HG03558 (cell line): ENCODE measurements at regions not wholly inside any gene's neighbourhood (a gene's known extent, or its start where the extent isn't known, plus 50 kb on each side); places are given as distances from the start of the nearest gene placed in this dataset.

Experiments used
- ATAC-seq: cut with Tn5 transposase; IDR thresholded peaks from one replicate; pipeline ENCODE4 v1.9.1; 2021; ENCODE audit warnings: moderate number of reproducible peaks; ENCODE audit not compliant: unreplicated experiment; ENCODE audit errors: extremely low read depth

DNA sequence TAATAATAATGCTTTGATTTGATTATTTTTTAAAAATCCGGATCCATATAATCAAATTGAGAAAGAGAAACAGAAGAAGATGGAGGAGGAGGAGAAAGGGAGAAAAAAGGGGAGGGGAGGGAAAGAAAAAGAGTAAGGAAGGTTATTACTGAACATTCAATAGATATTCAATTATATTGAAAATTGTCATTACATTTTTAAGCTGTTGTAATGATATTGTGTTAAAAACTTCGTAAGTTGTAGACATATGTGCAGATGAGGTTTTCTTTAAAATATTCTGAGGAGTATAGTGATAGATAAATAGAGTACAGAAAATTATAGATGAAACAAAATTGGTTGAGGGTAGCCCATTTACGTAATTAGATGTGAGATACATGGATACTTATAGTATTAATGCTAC lies 933.0 kb upstream of the PHF14 start:
- no peak for ATAC-seq

DNA sequence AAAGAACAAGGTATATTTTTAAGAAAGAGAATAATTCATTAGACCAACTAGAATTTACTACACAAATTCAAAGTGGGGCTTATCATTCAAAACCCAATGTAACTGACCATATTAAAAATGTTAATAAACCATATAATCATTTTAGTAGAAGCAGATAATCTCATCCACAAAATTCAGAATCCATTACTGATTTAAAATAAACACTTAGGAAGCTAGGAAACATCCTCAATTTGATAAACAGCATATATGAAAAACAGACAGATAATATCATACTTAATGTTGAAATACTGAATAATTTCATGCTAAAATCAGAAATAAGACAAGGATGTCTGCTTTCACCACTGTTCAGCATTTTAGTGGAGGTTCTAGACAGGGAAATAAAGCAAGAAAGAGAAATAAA lies 902.8 kb upstream of the PHF14 start:
- ATAC-seq: no peak

DNA sequence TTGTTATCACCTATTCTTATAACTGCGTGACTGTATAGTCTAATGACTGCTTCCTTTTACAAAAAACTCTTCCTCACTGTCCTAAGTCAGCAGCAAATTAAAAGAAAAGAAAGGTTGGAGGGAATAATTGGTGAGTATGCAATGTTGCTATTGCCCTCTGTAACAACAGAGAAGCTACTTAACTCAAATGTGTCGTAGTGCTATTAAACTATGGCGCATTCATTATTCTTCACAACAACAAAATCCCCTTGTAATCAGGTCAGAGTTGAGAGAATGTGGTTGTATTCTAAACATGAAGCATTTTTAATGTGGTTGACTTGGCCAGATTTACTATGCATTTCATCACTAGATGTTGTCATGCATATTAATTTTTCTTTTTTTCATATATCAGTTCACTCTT lies 897.8 kb upstream of the PHF14 start:
- ATAC-seq: no peak

DNA sequence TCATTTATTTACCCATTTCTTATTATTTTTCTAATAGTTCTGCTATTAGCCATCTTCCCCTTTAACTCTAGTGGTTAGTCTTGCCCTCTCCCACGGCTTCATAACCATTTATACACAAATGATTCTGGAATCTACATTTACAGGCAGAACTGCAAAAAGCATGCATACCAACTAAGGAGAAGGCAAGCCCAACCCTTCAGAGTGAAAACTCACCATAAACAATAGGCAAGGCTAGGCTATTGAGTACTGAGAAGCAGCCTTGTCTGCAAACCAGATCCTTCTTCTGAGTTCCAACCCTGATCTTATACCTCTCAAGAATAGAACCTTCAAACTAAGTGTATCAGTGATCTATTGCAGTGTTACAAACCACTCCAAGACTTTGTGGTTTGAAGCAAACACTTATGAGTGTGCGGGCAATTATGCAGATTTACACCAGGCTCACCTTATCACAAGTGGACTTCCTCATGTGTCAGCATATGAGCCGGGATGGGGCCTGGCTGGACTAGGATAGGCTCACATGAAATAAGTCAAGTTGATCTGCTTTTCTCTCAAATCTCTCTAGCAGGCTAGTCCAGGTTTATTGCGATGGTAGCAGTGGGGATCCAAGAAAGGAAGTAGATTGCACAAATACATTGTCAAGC lies 896.9 kb upstream of the PHF14 start:
- no peak for ATAC-seq

DNA sequence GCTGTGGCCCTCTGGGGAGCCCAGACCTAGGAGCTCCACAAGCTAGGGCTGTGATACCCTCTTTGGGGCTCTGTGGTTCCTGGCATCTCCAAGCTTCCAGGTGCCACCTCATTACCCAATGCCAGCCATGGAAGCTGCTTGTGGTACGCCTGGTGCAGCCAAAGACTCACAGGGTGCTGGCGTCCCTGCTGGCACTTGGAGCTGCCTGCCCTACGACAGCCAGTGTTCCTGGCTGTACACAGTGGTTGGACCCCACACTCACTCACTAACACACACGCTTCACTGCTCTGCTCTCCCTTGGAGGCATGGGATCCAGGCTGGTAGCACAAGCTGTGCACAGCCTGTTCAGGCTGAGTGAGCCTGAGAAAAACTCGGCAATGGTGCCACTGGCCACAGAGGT lies 894.1 kb upstream of the PHF14 start:
- ATAC-seq: no peak

DNA sequence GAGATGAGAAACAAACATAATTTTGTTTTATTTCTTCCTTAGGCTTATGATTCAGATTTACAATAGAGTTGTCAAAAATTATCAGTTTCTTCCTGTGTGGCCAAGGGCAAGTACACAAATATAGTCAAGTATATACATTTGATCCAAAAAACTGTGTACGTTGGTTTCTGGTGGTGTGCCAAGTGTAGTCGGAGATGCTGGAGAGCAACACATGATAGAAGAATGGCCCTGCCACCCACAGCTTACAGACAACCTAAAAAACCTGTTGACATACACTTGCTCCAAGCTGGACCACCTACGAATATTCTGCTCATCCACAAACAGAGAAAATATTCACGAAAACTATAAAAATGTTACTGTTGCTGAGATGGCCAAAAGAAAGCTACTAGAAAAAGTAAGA lies 890.8 kb upstream of the PHF14 start:
- no peak for ATAC-seq

DNA sequence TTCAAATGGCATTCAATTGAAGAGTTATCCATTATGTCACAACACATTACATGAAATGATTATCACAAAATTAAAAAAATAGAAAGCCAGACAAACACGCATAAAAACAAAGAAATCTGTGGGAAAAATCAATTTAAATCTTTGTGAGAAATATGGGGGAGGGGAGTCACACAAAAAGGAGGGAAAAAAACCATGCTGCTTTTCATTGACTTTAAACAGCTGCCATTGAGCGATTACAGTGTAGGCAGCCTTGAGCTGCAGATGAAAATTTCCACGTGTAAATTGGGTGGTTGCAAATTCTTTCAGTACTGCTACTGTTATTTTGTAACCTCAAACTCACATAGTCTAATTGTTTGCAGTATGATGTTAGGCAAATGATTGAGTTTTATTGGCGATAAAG lies 889.9 kb upstream of the PHF14 start:
- no peak for ATAC-seq

DNA sequence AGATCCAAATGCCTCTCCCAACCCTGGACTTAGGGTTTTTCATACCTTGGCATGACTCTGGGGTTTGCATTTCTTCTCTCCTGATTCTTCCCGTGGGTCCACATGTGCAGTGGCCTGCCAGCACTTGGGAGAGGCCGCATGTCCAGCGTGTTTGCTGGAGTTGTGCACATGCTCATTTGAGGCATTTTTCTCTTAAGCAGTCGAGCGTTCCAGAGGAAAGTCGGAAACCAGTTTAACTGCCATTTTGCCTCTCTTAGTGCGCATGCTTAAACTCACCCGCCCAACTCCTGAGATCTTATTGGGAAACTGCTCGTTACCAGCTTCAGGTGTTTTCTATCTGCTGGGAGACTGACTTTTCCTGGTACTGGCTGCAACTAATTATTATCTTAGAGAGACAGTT lies 888.4 kb upstream of the PHF14 start:
- no peak for ATAC-seq

DNA sequence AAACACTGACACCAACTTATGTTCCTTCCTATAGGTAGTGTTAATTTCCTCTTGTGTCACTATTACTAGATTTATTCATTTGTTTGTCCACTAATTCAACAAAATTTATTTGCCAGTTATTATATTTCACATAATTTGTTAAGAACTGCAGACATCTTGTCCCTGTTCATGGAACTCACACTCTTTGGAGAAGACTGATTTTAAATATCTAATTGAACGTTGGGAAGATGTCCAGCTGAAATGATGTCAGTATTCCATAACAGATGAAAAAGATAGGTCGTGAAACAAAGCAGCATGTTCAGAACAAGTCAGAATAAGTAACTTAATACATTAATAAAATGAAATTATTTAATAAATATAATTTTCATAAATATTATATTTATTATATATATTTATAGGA lies 873.1 kb upstream of the PHF14 start:
- no peak for ATAC-seq

DNA sequence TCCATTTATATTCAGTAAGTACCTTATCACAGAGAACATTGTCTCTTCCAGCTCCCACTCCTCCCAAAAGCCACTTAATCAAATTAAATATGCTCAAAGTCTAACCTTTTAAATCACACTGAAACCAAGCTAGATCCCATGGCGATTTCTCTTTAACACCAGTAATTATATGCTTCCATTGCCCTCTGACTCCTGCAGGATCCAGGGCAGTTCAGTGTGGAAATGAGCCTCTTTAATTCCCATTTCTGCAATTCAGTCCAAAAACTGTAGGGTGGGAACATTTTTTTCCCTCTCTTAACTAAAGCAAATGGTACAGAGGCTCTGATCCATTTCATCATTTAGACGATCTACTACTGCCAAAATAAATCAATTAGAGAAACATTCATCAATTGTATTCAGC lies 872.3 kb upstream of the PHF14 start:
- ATAC-seq: no peak

DNA sequence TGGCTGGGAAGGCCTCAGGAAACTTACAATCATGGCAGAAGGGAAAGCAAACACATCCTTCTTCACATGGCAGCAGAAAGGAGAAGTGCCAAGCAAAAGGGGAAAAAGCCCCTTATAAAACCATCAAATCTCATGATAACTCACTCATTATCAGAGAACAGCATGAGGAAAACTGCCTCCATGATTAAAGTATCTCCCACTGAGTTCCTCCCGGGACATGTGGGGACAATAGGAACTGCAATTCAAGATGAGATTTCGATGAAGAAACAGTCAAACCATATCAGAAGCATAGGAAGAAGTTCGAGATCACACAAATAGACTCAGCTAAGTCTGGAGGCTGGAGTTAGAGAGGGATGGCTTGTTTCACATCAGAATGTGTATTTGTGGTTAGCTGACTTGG lies 869.4 kb upstream of the PHF14 start:
- ATAC-seq: no peak

DNA sequence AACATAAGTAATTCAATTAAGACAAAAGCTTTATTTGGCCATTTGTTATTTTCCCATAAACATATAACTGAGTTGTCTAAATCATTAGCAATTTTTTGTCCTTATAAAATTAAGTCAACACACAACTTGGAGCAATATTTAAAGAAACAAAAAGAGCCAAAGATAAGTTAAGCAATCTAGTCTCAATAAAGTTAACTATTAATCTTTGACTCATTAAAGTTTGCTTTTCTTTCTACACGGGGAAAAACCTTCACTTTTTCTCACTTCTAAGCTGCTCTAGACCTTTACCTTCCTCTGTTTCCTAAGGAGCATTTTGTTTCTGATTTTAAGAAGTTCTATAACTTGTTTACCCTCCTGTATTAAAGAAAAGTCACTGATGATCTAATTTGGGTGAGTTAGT lies 867.1 kb upstream of the PHF14 start:
- ATAC-seq: no peak

DNA sequence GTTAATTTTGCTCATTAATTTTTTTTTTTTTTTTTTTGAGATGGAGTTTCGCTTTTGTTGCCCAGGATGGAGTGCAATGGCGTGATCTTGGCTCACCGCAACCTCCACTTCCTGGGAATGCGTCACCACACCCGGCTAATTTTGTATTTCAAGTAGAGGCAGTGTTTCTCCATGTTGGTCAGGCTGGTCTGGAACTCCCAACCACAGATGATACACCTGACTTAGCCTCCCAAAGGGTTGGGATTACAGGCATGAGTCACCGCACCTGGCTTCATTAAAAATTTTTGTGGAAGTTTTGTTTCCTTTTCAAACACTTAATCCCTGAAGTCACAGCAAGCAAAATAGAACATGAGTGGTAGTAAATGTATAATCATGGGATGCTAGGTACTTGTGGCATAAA lies 857.2 kb upstream of the PHF14 start:
- no peak for ATAC-seq

DNA sequence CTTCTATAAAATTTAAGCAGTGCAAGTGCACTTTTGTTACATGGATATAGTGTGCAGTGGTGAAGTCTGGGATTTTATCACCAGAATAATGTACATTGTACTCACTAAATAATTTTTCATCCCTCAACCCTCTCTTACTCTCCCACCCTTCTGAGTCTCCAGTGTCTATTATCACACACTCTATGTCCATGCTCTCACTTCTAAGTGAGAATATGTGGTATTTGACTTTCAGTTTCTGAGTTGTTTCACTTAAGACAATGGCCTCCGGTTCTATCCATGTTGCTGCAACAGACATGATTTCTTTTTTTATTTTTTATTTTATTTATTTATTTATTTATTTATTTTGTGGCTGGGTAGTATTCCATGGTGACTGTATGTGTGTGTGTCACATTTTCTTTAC lies 855.9 kb upstream of the PHF14 start:
- no peak for ATAC-seq

DNA sequence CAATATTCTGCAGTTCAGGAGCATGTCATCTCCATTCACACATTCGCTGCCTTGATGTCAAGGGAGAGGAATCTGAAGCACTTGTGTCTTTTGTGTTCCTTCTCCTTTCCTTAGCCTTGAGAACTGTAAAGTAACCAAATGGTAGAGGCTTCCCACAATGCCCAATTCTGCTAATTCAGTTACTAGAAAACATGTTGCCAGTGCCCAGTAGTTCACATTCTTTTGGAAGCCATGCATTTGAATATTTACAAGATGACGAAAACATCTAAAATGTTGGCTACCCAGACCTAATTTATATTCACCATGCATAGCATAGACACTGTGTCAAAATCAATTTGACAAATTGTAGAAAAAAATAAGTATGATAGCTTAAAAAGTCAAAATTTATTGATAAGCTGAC lies 852.7 kb upstream of the PHF14 start:
- no peak for ATAC-seq

DNA sequence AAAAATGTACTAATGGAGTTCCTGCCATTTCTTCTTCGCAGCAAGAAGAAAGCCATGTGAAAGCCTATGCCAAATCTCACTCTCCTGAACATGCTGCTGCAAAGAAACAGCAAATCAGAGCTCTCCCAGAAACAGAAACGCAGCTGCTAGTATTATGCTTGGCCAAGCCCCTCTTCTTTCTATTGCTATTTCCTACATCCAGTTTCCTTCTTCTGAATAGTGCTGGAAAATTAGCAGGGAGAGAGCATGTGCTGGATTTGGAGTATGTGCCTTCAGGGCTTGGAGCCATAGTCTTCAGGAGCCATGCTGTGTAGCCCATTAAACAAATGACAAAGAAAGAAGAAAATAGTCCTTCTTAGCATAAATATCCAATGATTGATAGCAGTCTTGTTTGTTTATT lies 852.0 kb upstream of the PHF14 start:
- no peak for ATAC-seq

DNA sequence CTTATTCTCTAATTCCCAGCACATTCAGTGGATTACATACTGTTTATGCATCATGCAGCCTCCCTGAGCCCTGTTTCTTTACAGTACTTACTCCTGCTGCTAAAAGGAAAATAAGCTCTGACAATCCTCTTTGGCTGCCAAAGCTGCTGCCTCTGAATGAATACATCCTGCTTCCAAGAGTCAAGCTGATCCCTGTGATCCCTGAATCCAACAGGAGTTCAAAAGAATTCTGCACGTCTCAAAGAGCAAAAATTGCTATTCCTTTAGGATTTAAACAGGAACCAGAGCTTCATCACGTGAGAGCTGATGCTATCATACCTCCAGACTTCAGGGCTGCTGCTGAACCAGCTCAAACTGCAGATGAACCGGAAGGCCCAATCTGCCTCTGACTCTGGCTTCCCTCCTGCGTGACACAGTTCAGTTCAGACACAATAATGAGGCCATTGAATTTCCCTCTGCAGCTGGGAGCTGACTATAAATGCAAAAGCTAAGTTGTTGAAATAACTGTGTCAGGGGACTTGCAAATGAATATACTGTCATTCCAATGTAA lies 851.0 kb upstream of the PHF14 start:
- no peak for ATAC-seq

DNA sequence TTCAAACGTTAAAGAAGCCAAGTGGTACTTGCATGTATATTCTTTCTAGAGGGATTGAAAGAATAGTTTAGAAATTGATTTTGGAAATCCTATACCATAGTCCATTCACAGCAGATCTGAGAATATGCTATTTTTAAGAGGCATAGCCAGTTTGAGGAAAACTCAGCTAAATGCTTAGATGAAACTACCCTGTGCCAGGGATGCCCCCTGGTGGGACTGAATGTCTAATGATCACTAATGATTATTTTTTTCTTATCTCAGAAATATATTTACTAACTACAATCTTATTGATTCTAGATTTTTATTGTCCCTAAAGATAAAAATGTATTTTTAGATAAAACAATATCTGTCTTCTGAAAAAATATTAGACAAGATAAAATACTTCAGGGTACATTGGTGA lies 844.9 kb upstream of the PHF14 start:
- ATAC-seq: no peak

DNA sequence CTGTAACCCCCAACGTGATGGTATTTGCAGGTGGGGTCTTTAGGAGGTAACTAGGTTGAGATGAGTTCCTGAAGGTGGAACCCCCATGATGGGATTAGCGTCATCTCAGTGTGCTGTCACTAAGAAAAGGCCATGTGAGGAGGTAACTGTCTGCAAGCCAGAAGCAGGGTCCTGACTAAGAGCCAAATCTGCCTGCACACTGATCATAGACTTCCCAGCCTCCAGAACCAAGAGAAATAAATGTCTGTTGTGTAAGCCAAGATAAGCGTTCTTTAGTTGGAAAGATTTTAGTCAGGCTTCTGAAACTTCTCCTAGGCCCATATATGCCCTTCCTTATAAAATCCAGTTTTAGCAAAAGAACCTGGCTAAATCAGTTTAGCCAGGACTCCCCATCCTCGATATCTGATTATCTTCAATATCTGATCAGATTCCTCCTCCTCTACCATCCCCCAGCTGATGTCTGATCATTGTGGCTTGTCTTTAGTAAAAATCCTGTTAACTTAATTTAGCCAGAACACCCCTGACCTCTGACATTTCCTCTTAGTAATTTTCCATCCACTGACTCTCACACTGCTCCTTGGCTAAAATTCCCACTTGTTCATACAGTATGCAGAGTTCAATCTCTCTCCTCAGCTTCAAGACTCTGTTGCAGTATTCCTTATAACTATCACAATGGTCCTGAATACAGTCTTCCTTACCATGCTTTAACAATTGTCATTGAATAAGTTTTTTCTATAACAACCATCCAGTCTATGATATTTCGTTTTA lies 835.4 kb upstream of the PHF14 start:
- no peak for ATAC-seq

DNA sequence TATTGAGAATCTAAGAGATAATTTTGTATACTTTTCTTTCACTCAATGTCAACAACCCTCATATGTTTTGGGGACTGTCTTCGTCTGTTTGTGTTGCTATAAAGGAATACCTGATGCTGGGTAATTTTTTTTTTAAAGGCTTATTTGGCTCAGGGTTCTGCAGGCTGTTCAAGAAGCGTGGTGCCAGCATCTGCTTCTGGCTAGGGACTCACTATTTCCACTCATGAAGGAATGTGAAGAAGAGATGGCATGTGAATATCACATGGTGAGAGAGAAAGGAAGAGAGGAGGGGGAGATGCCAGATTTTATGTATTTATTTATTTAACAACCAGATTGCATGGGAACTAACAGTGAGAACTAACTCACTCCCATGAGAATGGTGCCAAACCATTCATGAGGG lies 827.4 kb upstream of the PHF14 start:
- no peak for ATAC-seq

DNA sequence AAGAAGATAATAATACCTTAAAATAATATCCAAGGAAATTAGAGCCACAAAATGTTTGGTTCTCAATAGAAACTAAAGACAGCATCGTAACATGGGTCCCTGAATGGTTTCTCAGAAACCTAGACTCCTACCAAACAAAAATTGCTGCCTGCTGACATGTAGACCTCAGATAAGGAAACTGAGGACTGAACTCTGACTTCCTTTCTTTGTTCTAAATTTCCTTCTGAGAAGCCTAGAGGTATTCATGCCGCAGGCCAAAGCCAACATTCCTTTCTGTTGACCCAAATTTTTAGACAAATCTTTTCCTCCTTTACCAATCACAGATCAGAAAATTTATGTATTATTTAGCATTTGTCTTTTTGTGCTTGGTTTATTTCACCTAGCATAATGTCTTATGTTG lies 816.7 kb upstream of the PHF14 start:
- no peak for ATAC-seq

DNA sequence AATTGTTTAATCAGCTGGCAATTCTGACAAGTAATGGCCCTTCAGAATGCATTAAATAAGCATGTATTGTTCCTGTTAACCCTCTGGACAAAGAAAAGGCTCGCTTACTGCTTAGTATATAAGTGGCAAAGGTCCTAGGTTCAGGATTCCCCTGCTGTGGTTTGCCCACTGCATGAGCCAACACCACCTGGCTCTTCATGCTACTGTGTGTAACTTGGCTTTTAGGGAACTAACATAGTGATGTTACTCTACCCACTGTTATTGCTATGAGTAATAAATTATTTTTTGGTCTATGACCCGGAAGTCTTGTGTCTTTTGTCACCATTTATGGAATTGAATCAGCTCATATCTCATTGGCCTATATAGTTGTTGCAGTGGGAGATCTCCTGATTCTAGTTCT lies 791.7 kb upstream of the PHF14 start:
- ATAC-seq: no peak
